Neural cell (in vitro differentiated cells): ENCODE measurements at regions not wholly inside any gene's neighbourhood (a gene's known extent, or its start where the extent isn't known, plus 50 kb on each side); places are given as distances from the start of the nearest gene placed in this dataset.

Experiments
- H2AFZ ChIP-seq: fragments of 200-600, 300-800 bp; sonication (generic), shearing (Covaris generic); 2 replicates; pipeline ENCODE4 v1.6.0; 2014; ENCODE audit warnings: low read depth, mild to moderate bottlenecking, antibody characterized with exemption, low read length, moderate library complexity
- H3F3A ChIP-seq: fragments of 200-600 bp; shearing (Covaris generic); 2 replicates; pipeline ENCODE4 v1.6.1; 2016; ENCODE audit warnings: mild to moderate bottlenecking, moderate library complexity, mixed read lengths, antibody characterized with exemption, low read length; ENCODE audit not compliant: insufficient read depth, poor library complexity, severe bottlenecking
- H3K27ac ChIP-seq: fragments of 200-600, 300-800 bp; sonication (generic), shearing (Covaris generic); 2 replicates; pipeline ENCODE4 v1.5.1; 2014; ENCODE audit warnings: mild to moderate bottlenecking, low read length, moderate library complexity
- H3K27me3 ChIP-seq: fragments of 300-800, 200-600 bp; sonication (generic), shearing (Covaris generic); 2 replicates; pipeline ENCODE4 v1.6.0; 2014; ENCODE audit warnings: mild to moderate bottlenecking, low read depth, low read length, moderate library complexity; ENCODE audit not compliant: insufficient read depth
- H3K36me3 ChIP-seq: fragments of 300-800, 200-600 bp; sonication (generic), shearing (Covaris generic); 2 replicates; pipeline ENCODE4 v1.5.1; 2014; ENCODE audit warnings: mild to moderate bottlenecking, antibody characterized with exemption, low read length, moderate library complexity; ENCODE audit not compliant: insufficient read depth
- H3K4me2 ChIP-seq: fragments of 300-800, 200-600 bp; sonication (generic), shearing (Covaris generic); 2 replicates; pipeline ENCODE4 v1.6.0; 2014; ENCODE audit warnings: mild to moderate bottlenecking, low read length
- H3K4me3 ChIP-seq: fragments of 300-800, 200-600 bp; sonication (generic), shearing (Covaris generic); 2 replicates; pipeline ENCODE4 v1.5.1; 2014; ENCODE audit warnings: mild to moderate bottlenecking, low read length, moderate library complexity
- H3K79me2 ChIP-seq: fragments of 200-600 bp; shearing (Covaris generic); replicated peaks from 2 replicates; pipeline ENCODE4 v1.6.0; 2014; ENCODE audit warnings: mild to moderate bottlenecking, low read length, moderate library complexity; ENCODE audit not compliant: insufficient read depth
- H3K9ac ChIP-seq: fragments of 300-800, 200-600 bp; sonication (generic), shearing (Covaris generic); 2 replicates; pipeline ENCODE4 v1.6.1; 2016; ENCODE audit warnings: mild to moderate bottlenecking, low read length, mixed read lengths
- H3K9me2 ChIP-seq: fragments of 200-600 bp; shearing (Covaris generic); 2 replicates; pipeline ENCODE4 v1.6.1; 2016; ENCODE audit warnings: mild to moderate bottlenecking, low read length, mixed read lengths; ENCODE audit not compliant: insufficient read depth
- H3K9me3 ChIP-seq: fragments of 200-600, 300-800 bp; sonication (generic), shearing (Covaris generic); 2 replicates; pipeline ENCODE4 v1.6.1; 2016; ENCODE audit warnings: mild to moderate bottlenecking, mixed run types, low read length, moderate library complexity, mixed read lengths
- H4K20me1 ChIP-seq: fragments of 200-600 bp; shearing (Covaris generic); 2 replicates; pipeline ENCODE4 v1.6.1; 2016; ENCODE audit warnings: mild to moderate bottlenecking, mixed run types; ENCODE audit not compliant: insufficient read depth
- CTCF ChIP-seq: fragments of 450-650 bp; IDR thresholded peaks from 2 replicates; pipeline ENCODE4 v1.5.1; 2014; ENCODE audit warnings: antibody characterized with exemption, mild to moderate bottlenecking, moderate library complexity; ENCODE audit not compliant: poor library complexity, severe bottlenecking
- EP300 ChIP-seq: fragments of 450-650 bp; conservative IDR thresholded peaks from 2 replicates; pipeline ENCODE4 v1.6.1; 2014; ENCODE audit warnings: antibody characterized with exemption, mild to moderate bottlenecking, moderate library complexity; ENCODE audit not compliant: poor library complexity, severe bottlenecking
- EZH2 ChIP-seq: fragments of 200-600, 300-800 bp; shearing (Covaris generic), sonication (generic); IDR thresholded peaks from 2 replicates; pipeline ENCODE4 v1.6.1; 2014; ENCODE audit warnings: antibody characterized with exemption, low read length, borderline replicate concordance, mild to moderate bottlenecking; ENCODE audit not compliant: insufficient read depth, poor library complexity, severe bottlenecking
- MXI1 ChIP-seq: fragments of 450-650 bp; conservative IDR thresholded peaks from 2 replicates; pipeline ENCODE4 v1.6.1; 2014; ENCODE audit warnings: antibody characterized with exemption, mild to moderate bottlenecking; ENCODE audit not compliant: poor library complexity, severe bottlenecking
- POLR2AphosphoS5 ChIP-seq: IDR thresholded peaks from 2 replicates; pipeline ENCODE4 v1.6.1; 2012
- RAD21 ChIP-seq: fragments of 450-650 bp; conservative IDR thresholded peaks from 2 replicates; pipeline ENCODE4 v1.6.1; 2014; ENCODE audit warnings: antibody characterized with exemption, mild to moderate bottlenecking, moderate library complexity
- REST ChIP-seq: IDR thresholded peaks from 2 replicates; pipeline ENCODE4 v1.6.1; 2012; ENCODE audit warnings: borderline replicate concordance
- SMC3 ChIP-seq: fragments of 450-650 bp; conservative IDR thresholded peaks from 2 replicates; pipeline ENCODE4 v1.6.1; 2014; ENCODE audit warnings: antibody characterized with exemption, mild to moderate bottlenecking, moderate library complexity; ENCODE audit not compliant: poor library complexity
- TAF1 ChIP-seq: IDR thresholded peaks from 2 replicates; pipeline ENCODE4 v1.6.1; 2012; ENCODE audit warnings: low read depth

GRCh38 chr2:198282061-198282460, 477.7 kb downstream of the PLCL1 start:
- no peak overlapping the region for H3K4me2 ChIP-seq
- H3K36me3 ChIP-seq, result no peaks in the 10 kb centered on the region
- no peak overlapping the region for H2AFZ ChIP-seq
- no peak overlapping the region for H3K9ac ChIP-seq
- no peaks in the 10 kb centered on the region for H3K79me2 ChIP-seq
- no peaks in the 10 kb centered on the region for H3K27me3 ChIP-seq
- no peak overlapping the region for H3K4me3 ChIP-seq
- no peaks in the 10 kb centered on the region for H3K9me3 ChIP-seq
- no peaks in the 10 kb centered on the region for H3F3A ChIP-seq
- H3K9me2 ChIP-seq, result no peaks in the 10 kb centered on the region
- H3K27ac ChIP-seq, result no peak overlapping the region
- no peak for TF ChIP-seq POLR2AphosphoS5
- TF ChIP-seq EZH2, result no peak
- TF ChIP-seq SMC3, result no peak
- no peak for TF ChIP-seq REST
- TF ChIP-seq CTCF, result no peak
- TF ChIP-seq EP300, result no peak
- TF ChIP-seq TAF1, result no peak
- TF ChIP-seq MXI1, result no peak
- TF ChIP-seq RAD21, result no peak
- H4K20me1 ChIP-seq, result no peaks in the 10 kb centered on the region

- no peak for TF ChIP-seq EZH2
- TF ChIP-seq CTCF, result no peak
- TF ChIP-seq RAD21, result no peak
- TF ChIP-seq POLR2AphosphoS5, result no peak
- TF ChIP-seq EP300, result no peak
- TF ChIP-seq SMC3, result no peak
- no peak for TF ChIP-seq TAF1
- TF ChIP-seq MXI1, result no peak
- H3K4me3 ChIP-seq, result no peak overlapping the region
- H3K9ac ChIP-seq, result no peak overlapping the region
- no peak overlapping the region for H3K4me2 ChIP-seq
- no peaks in the 10 kb centered on the region for H3K9me2 ChIP-seq
- no peaks in the 10 kb centered on the region for H3K79me2 ChIP-seq
- H3K36me3 ChIP-seq, result no peaks in the 10 kb centered on the region
- H2AFZ ChIP-seq, result no peak overlapping the region
- H3K27me3 ChIP-seq, result no peaks in the 10 kb centered on the region
- H3K27ac ChIP-seq, result no peak overlapping the region
- no peaks in the 10 kb centered on the region for H3F3A ChIP-seq
- H3K9me3 ChIP-seq, result no peaks in the 10 kb centered on the region
- no peaks in the 10 kb centered on the region for H4K20me1 ChIP-seq
Measured at GRCh38 chr2:198280145-198280544, 475.8 kb downstream of the PLCL1 start.
